Stomach (tissue), 4 donors: ENCODE measurements at regions not wholly inside any gene's neighbourhood (a gene's known extent, or its start where the extent isn't known, plus 50 kb on each side); places are given as distances from the start of the nearest gene placed in this dataset.

ENCODE experiments used
- CTCF ChIP-seq, 7 experiments: fragments of 450-650 bp in 4 of 7; fragments of 200-600 bp in 3 of 7; sonication (generic) in 3 of 7; IDR thresholded peaks; one replicate each; pipeline ENCODE4 v1.5.1; 2016 to 2019; ENCODE audit warnings: antibody characterized with exemption in 7 of 7, control low read depth in 2 of 7, mild to moderate bottlenecking in 1 of 7
- EP300 ChIP-seq: sonication (generic); formaldehyde crosslinking; IDR thresholded peaks from one replicate; pipeline ENCODE4 v1.6.1; 2017; ENCODE audit warnings: antibody characterized with exemption
- POLR2A ChIP-seq, 4 donors: fragments of 450-650 bp; IDR thresholded peaks; one replicate each; pipeline ENCODE4 v1.6.1; 2016; ENCODE audit warnings: antibody characterized with exemption in 4 of 4, control low read depth in 2 of 4, mild to moderate bottlenecking in 1 of 4, moderate library complexity in 1 of 4

- TF ChIP-seq CTCF (IDR thresholded peaks at IDR 0.05) (no peak), EP300 (no peak), POLR2A (IDR thresholded peaks at IDR 0.05) (no peak)
Measured at GRCh38 chrX:140157143-140157542, 191.8 kb upstream of the CXorf66 start.
